ENCODE measurements at regions not wholly inside any gene's neighbourhood (a gene's known extent, or its start where the extent isn't known, plus 50 kb on each side); places are given as distances from the start of the nearest gene placed in this dataset.

- TF ChIP-seq, protein P1, sequence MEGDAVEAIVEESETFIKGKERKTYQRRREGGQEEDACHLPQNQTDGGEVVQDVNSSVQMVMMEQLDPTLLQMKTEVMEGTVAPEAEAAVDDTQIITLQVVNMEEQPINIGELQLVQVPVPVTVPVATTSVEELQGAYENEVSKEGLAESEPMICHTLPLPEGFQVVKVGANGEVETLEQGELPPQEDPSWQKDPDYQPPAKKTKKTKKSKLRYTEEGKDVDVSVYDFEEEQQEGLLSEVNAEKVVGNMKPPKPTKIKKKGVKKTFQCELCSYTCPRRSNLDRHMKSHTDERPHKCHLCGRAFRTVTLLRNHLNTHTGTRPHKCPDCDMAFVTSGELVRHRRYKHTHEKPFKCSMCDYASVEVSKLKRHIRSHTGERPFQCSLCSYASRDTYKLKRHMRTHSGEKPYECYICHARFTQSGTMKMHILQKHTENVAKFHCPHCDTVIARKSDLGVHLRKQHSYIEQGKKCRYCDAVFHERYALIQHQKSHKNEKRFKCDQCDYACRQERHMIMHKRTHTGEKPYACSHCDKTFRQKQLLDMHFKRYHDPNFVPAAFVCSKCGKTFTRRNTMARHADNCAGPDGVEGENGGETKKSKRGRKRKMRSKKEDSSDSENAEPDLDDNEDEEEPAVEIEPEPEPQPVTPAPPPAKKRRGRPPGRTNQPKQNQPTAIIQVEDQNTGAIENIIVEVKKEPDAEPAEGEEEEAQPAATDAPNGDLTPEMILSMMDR (IDR thresholded peaks at IDR 0.05; ENCODE audit: low read depth, low read length, missing control alignments): no peak
- no peak overlapping the region for H3K4me3 ChIP-seq (ENCODE audit: low read depth, low read length)
- in situ Hi-C loops (cut with HindIII; ENCODE audit: low pct_ligation_motif_present, low sequenced_read_pairs): no loop called here
- H3K36me3 ChIP-seq (replicated peaks): no peaks in the 10 kb centered on the region
- H3K27me3 ChIP-seq (replicated peaks): no peaks in the 10 kb centered on the region
- DNase-seq: no peak
- no peak overlapping the region for H3K27ac ChIP-seq
Observed at GRCh38 chr18:66735933-66736332, 132.0 kb upstream of the CDH19 start.

- Histone ChIP-seq H3K27me3 (replicated peaks) (no peaks in the 10 kb centered on the region), H3K4me3 (ENCODE audit: low read depth, low read length) (no peak overlapping the region), H3K27ac (no peak overlapping the region), H3K36me3 (replicated peaks) (no peaks in the 10 kb centered on the region)
- in situ Hi-C loops (cut with HindIII; ENCODE audit: low pct_ligation_motif_present, low sequenced_read_pairs): no loop called here
- no peak for DNase-seq
- TF ChIP-seq, protein P1 (IDR thresholded peaks at IDR 0.05; ENCODE audit: low read depth, low read length, missing control alignments): no peak
Observed at GRCh38 chr18:66734451-66734850, 130.6 kb upstream of the CDH19 start.

- in situ Hi-C loops (cut with HindIII; ENCODE audit: low pct_ligation_motif_present, low sequenced_read_pairs): no loop called here
- no peaks in the 10 kb centered on the region for H3K36me3 ChIP-seq (replicated peaks)
- TF ChIP-seq, protein P1 (IDR thresholded peaks at IDR 0.05; ENCODE audit: low read depth, low read length, missing control alignments): no peak
- H3K27ac ChIP-seq: no peak overlapping the region
- no peak for DNase-seq
- H3K4me3 ChIP-seq (ENCODE audit: low read depth, low read length): no peak overlapping the region
- H3K27me3 ChIP-seq (replicated peaks): no peaks in the 10 kb centered on the region
Observed at GRCh38 chr18:66731890-66732289, 128.0 kb upstream of the CDH19 start.

- TF ChIP-seq, protein P1 (IDR thresholded peaks at IDR 0.05; ENCODE audit: low read depth, low read length, missing control alignments): no peak
- Histone ChIP-seq H3K27me3 (replicated peaks) (no peaks in the 10 kb centered on the region), H3K27ac (no peak overlapping the region), H3K4me3 (ENCODE audit: low read depth, low read length) (no peak overlapping the region), H3K36me3 (replicated peaks) (no peaks in the 10 kb centered on the region)
- DNase-seq: no peak
- in situ Hi-C loops (cut with HindIII; ENCODE audit: low pct_ligation_motif_present, low sequenced_read_pairs): no loop called here
Observed at GRCh38 chr18:66729442-66730239, 125.8 kb upstream of the CDH19 start.

- no peak for DNase-seq
- H3K27ac ChIP-seq: no peak overlapping the region
- in situ Hi-C loops (cut with HindIII; ENCODE audit: low pct_ligation_motif_present, low sequenced_read_pairs): no loop called here
Observed at GRCh38 chr18:66728951-66729350, 125.1 kb upstream of the CDH19 start.

More at GRCh38 chr18:66728951-66729350, 125.1 kb upstream of the CDH19 start:
- Histone ChIP-seq H3K36me3 (replicated peaks) (no peaks in the 10 kb centered on the region), H3K27me3 (replicated peaks) (no peaks in the 10 kb centered on the region), H3K4me3 (ENCODE audit: low read depth, low read length) (no peak overlapping the region)
- TF ChIP-seq, protein P1 (IDR thresholded peaks at IDR 0.05; ENCODE audit: low read depth, low read length, missing control alignments): no peak

Data from brain microvascular endothelial cell (primary cell).